Right cardiac atrium (tissue), 5 donors: ENCODE measurements at regions not wholly inside any gene's neighbourhood (a gene's known extent, or its start where the extent isn't known, plus 50 kb on each side); places are given as distances from the start of the nearest gene placed in this dataset.

Source experiments
- ATAC-seq, 2 donors: fragments of 200-7000 bp; cut with Tn5 transposase; one replicate each; pipeline versions ENCODE4 v1.8.0 to v1.9.1; 2020; ENCODE audit warnings: moderate library complexity in 2 of 2, mild to moderate bottlenecking in 1 of 2
- DNase-seq, 3 donors: peaks; one replicate each; pipeline ENCODE4 v3.0.0-alpha.2; 2020
- H3K27ac ChIP-seq: one replicate; pipeline ENCODE4 v1.5.1; 2013; ENCODE audit warnings: mild to moderate bottlenecking, low read length, control low read depth, moderate library complexity
- H3K27me3 ChIP-seq: one replicate; pipeline ENCODE4 v1.6.1; 2013; ENCODE audit not compliant: control insufficient read depth, insufficient read depth
- H3K4me1 ChIP-seq: one replicate; pipeline ENCODE4 v1.6.1; 2013; ENCODE audit warnings: low read length; ENCODE audit not compliant: control insufficient read depth, insufficient read depth
- H3K4me3 ChIP-seq: one replicate; pipeline ENCODE4 v1.5.1; 2013; ENCODE audit warnings: low read length, control low read depth
- H3K9me3 ChIP-seq: one replicate; pipeline ENCODE4 v1.6.1; 2013; ENCODE audit warnings: low read length; ENCODE audit not compliant: control insufficient read depth
- WGBS: extraction: QIAGEN DNeasy Blood & Tissue Kit; methylation state at CpG from one replicate; pipeline ENCODE4 v1.1.7; 2013; 5-methylcytosine and 5-hydroxymethylcytosine counted together
- intact Hi-C, 4 donors: fragments of 100-400 bp; cut with DNase I; formaldehyde crosslinking; loops; one replicate each; pipeline versions ENCODE4 v1.11.0 to v1.14.0; 2022 to 2023
- donor health status: healthy with polysubstance abuse.
- donor health status: DM: no; HTN: yes; CAD: no.
- donor health status: DM: no; HTN: no; CAD: no.
- donor health status: DM: no; HTN: yes; CAD: no; lungs with severe emphysema.
- donor health status: DM: yes; HTN: yes; CAD: no.

DNA sequence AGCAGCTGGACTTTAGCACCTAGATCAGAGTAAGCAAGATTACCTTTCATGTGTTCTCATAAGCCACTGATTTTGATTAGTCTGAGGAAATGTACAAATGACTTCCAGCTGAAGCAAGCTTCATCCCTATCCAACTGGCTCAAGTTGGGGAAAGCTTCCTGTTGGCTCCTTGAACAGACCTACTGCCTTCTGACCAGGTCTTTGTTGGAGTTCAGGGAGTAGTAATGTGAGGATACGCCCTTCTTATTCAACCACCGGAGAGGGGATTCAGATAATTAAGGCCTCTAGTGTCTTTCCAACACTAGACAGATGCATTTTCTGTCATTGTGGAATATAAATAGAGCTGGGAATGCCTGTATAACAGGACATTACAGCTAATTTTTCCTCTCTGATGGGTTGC lies 268.9 kb downstream of the TGFB2 start:
- no peaks in the 10 kb centered on the region for H3K4me1 ChIP-seq
- WGBS: 73% methylated on average over 2 of the region's 2 CpGs
- H3K4me3 ChIP-seq: no peak overlapping the region
- DNase-seq: no peak
- ATAC-seq: no peak
- no peaks in the 10 kb centered on the region for H3K9me3 ChIP-seq
- no peak overlapping the region for H3K27ac ChIP-seq
- H3K27me3 ChIP-seq: no peaks in the 10 kb centered on the region
- intact Hi-C loops: no loop called here

DNA sequence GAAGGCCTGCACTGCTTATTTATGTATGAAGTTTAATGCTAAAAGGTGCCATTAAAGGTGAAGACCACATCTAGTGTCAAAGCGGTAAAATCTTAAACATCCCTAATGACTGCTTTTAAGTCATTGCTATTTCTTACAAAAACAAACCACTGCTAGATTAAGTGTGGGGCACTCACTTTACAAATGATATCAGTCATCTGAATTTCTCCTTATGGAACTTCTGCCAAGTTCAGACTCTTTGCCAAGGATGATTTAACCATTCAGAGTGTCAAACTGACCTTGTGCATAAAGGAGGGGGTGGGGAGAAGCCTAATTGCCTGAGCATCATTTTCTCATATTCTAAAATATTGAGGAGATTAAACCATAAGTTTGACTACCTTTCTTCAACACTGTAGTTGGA lies 271.5 kb downstream of the TGFB2 start:
- Histone ChIP-seq H3K4me1 (no peaks in the 10 kb centered on the region), H3K27me3 (no peaks in the 10 kb centered on the region), H3K4me3 (no peak overlapping the region), H3K9me3 (no peaks in the 10 kb centered on the region), H3K27ac (no peak overlapping the region)
- no peak for DNase-seq
- intact Hi-C loops: no loop called here
- ATAC-seq: no peak
- 71% methylated on average over 1 of the region's 1 CpG for WGBS

DNA sequence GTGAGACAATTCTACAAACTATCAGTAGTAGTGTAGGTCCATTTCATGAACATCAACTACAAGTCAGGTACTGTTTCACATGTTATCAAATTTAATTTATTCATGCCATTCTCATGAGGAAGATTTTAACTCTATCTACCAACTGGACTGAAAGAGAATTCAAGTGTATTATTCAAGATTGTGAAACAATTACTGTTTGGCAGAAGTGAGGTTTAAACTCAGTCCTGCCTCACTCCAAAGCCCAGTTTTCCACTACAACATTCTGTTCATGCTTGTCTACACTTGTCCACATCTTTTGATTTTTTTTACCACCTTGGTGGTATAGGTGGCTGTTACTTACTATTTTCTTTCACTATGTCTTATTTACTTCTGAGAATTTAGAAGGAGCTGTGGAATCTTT lies 272.9 kb downstream of the TGFB2 start:
- ATAC-seq: no peak
- Histone ChIP-seq H3K4me1 (no peaks in the 10 kb centered on the region), H3K4me3 (no peak overlapping the region), H3K27ac (no peak overlapping the region), H3K9me3 (no peaks in the 10 kb centered on the region), H3K27me3 (no peaks in the 10 kb centered on the region)
- no peak for DNase-seq
- intact Hi-C loops: no loop called here

DNA sequence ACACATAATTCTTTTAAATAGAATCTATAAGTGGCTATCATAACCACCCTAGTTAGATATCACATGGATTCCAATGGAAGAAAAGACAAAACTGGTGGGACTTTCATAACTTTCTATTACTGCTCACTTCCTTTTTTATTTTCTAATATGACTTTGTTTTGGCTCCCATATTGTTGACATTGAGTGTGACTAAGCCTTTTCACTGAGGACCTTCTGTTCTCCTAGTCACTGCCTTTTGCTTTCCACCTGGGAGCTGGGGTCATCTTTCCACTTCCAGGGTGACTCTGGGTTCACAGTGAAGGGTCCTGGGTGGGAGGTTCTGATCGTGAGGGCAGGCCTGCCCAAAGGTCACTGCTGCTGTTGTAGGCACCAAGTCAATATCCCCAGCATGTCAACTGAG lies 275.8 kb downstream of the TGFB2 start:
- no peaks in the 10 kb centered on the region for H3K4me1 ChIP-seq
- WGBS: 84% methylated on average over 1 of the region's 1 CpG
- no peak for DNase-seq
- no peak overlapping the region for H3K27ac ChIP-seq
- H3K4me3 ChIP-seq: no peak overlapping the region
- no peak for ATAC-seq
- intact Hi-C loops: no loop called here
- H3K9me3 ChIP-seq: no peaks in the 10 kb centered on the region
- H3K27me3 ChIP-seq: no peaks in the 10 kb centered on the region

DNA sequence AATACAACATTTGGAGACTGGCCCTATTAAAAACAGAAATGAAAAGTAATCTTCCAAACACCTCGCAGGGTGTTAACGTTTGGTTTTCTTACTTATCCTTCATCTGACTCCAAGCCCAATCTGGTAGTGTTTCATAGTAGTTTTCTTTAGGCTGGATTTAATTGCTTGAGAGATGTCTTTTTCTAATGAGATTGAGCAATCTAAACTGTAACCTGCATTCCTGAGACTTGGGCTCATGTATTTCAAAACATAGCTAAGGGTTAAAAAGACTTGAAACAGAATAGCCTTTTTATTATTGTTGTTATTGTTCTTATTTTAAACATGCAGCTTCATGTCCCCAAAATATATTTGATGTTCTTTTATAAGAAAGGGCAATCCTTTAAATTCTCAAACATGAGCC lies 278.9 kb downstream of the TGFB2 start:
- Histone ChIP-seq H3K27me3 (no peaks in the 10 kb centered on the region), H3K4me3 (no peak overlapping the region), H3K9me3 (no peaks in the 10 kb centered on the region), H3K4me1 (no peaks in the 10 kb centered on the region), H3K27ac (no peak overlapping the region)
- ATAC-seq: no peak
- DNase-seq: no peak
- 91% methylated on average over 2 of the region's 2 CpGs for WGBS
- intact Hi-C loops: no loop called here

DNA sequence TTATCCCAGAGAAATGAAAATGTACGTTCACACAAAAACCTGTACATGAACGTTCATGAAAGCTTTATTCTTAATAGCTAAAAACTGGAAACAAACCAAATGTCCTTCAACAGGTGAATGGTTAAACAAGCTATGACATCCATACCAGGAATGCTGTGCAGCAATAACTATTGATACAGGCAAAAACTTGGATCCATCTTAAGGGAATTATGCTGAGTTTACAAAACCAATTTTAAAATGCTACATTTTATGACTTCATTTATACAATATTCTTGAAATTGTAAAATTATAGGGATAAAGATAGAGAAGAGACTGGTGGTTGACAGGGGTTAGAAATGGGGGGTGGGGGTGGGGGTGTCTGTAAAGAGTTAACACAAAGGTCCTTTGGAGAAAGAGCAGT lies 280.3 kb downstream of the TGFB2 start:
- H3K9me3 ChIP-seq: no peaks in the 10 kb centered on the region
- no peak for DNase-seq
- intact Hi-C loops: no loop called here
- no peaks in the 10 kb centered on the region for H3K27me3 ChIP-seq
- ATAC-seq: no peak
- H3K4me3 ChIP-seq: no peak overlapping the region
- H3K4me1 ChIP-seq: no peaks in the 10 kb centered on the region
- 79% methylated on average over 2 of the region's 2 CpGs for WGBS
- no peak overlapping the region for H3K27ac ChIP-seq

DNA sequence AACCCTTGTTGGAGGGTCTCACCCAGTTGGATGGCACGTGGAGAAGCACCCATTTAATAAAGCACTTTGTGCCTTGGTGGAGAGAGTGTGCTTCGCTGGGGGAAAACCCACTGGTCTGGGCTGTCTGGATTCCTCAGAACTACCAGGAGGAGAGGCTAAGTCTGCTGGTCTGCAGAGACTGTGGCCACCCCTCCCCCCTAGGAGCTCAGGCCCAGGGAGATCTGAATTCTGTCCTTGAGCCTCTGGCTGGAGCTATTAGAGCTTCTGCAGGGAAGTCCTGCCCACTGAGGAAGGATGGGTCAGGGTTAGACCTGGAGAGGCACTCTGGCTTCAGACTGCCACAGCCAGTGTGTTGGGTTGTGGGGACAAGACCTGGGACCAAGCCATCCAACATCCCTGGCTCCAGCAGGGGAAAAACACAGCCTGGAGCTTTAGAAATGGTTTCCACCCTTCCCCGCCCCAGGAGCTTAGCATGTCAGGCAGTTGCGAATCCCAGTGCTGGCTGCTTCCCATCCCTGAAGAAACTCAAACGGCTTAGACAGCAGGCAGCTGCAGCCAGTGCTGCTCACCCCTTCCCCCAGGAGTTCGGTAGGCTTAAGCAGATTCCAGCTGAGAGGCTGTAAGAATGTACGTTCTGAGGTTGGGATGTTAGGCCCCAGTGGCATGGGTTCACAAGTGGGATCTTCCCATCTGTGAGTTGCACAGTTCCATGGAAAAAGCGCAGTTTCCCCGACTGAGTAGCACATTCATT lies 288.3 kb downstream of the TGFB2 start:
- no peaks in the 10 kb centered on the region for H3K27me3 ChIP-seq
- H3K9me3 ChIP-seq: no peaks in the 10 kb centered on the region
- no peaks in the 10 kb centered on the region for H3K4me1 ChIP-seq
- DNase-seq (no peak), ATAC-seq (no peak)
- intact Hi-C loops: no loop called here
- WGBS: 77% methylated on average over 9 of the region's 9 CpGs
- no peak overlapping the region for H3K27ac ChIP-seq
- no peak overlapping the region for H3K4me3 ChIP-seq

DNA sequence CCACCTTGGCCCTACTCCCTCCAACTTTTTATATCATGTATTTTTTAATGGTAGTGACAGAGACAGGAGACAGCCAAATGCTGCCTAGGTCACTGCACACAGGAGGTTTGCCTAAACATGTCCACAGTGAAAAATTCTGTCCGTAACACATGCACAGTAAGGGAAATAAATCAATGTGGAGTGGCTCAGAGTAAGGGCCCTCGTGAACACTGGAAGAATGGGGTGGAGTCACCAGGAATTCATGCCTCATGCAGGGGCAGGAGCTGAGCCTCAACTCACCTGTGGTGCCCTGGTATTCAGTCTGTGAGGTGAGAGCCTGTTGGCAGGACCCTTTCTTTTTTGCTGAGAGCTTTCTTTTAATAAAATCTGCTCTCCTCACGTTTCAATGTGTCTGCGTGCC lies 289.1 kb downstream of the TGFB2 start:
- intact Hi-C loops: no loop called here
- DNase-seq (no peak), ATAC-seq (no peak)
- H3K4me1 ChIP-seq: no peaks in the 10 kb centered on the region
- H3K9me3 ChIP-seq: no peaks in the 10 kb centered on the region
- no peaks in the 10 kb centered on the region for H3K27me3 ChIP-seq
- H3K4me3 ChIP-seq: no peak overlapping the region
- H3K27ac ChIP-seq: no peak overlapping the region
- 90% methylated on average over 4 of the region's 4 CpGs for WGBS

DNA sequence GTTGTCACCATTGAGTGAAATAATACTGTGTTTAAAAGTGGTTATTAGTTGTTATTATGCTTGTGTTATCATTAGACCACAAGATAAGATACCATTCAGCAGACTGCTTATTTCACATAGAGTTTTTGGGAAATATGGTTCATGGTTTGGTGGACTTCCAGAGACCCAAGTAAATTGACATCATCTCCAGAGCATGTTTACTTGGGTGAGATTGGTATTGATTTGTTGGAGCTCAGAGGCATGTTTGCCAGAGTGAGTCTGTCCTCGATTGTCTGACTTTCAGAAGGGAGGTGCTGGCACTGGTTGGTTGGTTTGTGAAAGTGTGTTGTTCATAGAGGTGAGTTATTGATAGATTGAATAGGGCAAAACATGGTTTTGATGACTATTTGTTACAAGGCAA lies 291.4 kb downstream of the TGFB2 start:
- 74% methylated on average over 1 of the region's 1 CpG for WGBS
- DNase-seq (no peak), ATAC-seq (no peak)
- Histone ChIP-seq H3K4me1 (no peaks in the 10 kb centered on the region), H3K27me3 (no peaks in the 10 kb centered on the region), H3K9me3 (no peaks in the 10 kb centered on the region), H3K27ac (no peak overlapping the region), H3K4me3 (no peak overlapping the region)
- intact Hi-C loops: no loop called here

DNA sequence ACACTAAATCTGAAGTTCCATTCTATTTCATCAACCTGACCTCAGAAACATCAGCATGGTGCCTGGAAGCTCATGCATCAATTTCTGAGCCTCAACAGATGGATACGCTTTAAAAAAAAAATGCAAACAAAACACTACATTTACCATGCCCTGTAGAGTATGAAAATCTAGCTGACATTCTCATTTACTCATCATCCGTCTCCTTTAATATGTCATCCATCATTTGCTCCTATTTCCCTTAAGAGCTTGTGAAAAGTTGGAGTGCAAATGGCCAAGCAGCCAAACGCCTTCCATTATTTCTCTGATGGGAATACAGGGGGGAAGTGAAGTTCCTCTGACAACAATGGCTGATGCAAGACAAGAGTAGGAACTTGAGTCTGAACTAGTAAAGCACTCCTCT lies 295.0 kb downstream of the TGFB2 start:
- H3K4me1 ChIP-seq: no peaks in the 10 kb centered on the region
- DNase-seq (no peak), ATAC-seq (no peak)
- no peaks in the 10 kb centered on the region for H3K27me3 ChIP-seq
- intact Hi-C loops: no loop called here
- no peak overlapping the region for H3K27ac ChIP-seq
- no peak overlapping the region for H3K4me3 ChIP-seq
- no peaks in the 10 kb centered on the region for H3K9me3 ChIP-seq
- 88% methylated on average over 3 of the region's 3 CpGs for WGBS

DNA sequence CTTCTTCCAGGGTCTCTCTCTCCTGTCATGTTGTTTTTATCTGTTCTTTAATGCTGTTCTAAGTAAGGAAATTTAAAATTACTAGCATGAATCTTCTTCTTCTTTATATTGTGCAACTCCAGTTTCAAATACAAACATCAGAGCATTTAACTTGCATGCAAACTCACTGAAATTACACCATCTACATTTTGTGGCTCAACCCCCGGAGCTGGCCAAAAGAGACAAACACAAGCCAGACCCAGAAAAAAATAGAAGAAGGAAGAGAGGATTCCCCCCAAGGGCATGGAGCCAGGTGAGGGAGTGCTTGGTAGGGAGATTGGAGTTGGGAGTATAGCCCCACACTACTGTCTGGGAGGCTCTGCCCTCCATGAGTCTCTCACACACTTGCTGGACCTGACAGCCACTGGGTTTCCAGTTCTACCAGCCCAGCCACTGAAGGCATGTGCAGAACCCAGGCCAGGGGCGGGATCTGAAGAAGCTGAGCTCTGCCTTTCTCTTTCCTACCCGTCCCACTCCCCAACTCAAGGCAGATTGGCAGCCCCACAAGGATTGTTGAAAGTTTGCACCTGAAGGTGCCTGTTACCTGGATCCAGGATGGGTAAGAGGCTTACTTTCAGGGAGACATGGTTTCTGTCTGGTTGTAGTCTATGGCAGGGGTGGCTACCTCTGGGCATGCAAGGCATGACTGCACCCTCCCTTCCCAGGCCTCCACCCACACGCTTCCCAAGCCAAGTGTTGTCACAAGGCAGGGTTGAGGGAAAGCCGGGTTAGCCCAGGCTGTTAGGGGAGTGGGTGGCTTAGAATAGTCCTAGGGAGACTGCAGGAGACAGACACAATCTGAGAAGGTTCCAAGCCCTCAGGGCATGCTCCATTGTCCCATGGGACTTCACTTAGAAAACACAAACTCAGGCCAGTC lies 297.2 kb downstream of the TGFB2 start:
- peak in 2 of 3 donors; percentile 18 to 30 for DNase-seq
- no peaks in the 10 kb centered on the region for H3K27me3 ChIP-seq
- no peak overlapping the region for H3K4me3 ChIP-seq
- ATAC-seq: no peak
- no peaks in the 10 kb centered on the region for H3K9me3 ChIP-seq
- 77% methylated on average over 5 of the region's 5 CpGs for WGBS
- intact Hi-C loops: no loop called here
- no peaks in the 10 kb centered on the region for H3K4me1 ChIP-seq
- H3K27ac ChIP-seq: no peak overlapping the region
